ENCODE measurements at regions not wholly inside any gene's neighbourhood (a gene's known extent, or its start where the extent isn't known, plus 50 kb on each side); places are given as distances from the start of the nearest gene placed in this dataset.

DNA sequence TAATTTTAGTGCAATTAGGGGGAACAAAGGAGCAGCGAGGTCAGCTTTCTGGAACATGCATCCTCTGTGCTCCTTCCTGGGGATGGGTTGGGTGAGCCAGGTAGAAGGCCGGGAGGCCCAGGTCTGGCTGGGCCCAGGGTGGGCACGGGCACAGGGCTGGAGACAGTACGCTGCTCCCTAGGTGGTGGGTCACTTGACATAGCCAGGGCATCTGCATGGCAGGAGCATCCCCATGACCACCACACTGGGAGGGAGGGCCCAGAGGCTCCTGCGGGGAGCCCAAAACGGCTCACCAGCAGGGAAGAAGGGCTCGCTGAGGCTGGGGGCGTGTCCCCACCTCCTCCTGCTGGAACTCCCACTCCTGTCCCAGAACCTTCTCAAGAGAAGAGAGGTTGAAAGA, 216.8 kb downstream of the NXNL2 start:
- no peak for FAIRE-seq
- TF ChIP-seq POLR2AphosphoS5 (IDR thresholded peaks at IDR 0.05; ENCODE audit: low read depth, low read length) (no peak), POLR2A (IDR thresholded peaks at IDR 0.05; ENCODE audit: low read depth, low read length) (no peak), TAF1 (IDR thresholded peaks at IDR 0.05; ENCODE audit: borderline replicate concordance, low read depth, low read length) (no peak)
- DNase-seq (ENCODE audit: insufficient read length) = no peak

DNA sequence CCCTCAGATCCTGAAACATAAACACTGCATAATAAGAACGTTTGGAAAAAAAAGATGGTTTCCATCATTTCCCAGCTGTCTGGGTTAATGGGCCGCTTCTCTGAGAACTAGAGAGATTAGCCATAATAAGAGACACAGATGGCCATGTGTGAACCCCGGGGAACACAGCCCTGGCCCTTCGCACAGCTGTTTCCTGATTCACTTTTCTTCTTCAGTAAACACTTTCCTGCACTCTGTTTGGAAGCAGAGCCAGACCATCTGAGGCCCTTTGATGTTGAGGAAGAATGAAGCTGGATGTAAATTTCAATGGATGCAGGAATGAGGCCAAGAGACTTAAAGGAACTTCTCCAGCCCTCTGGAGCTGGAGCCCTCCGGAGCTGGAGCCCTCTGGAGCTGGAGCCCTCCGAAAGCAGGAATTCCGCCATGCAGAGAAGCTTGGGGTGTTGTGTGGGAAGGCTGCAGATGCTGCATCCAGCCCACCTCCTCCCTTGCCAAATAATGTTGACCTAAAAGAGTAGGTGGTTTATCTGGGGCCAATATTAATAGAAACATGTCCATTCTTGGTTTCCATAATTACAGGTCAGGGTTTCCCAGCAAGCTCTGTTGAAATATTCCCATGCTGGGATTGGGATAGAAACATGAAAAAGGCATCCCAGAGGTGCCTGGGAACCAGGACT, 218.9 kb downstream of the NXNL2 start:
- DNase-seq (ENCODE audit: insufficient read length) = no peak
- no peak for FAIRE-seq
- no peak for TF ChIP-seq POLR2A (IDR thresholded peaks at IDR 0.05; ENCODE audit: low read depth, low read length)
- TF ChIP-seq TAF1 (IDR thresholded peaks at IDR 0.05; ENCODE audit: borderline replicate concordance, low read depth, low read length) = no peak
- TF ChIP-seq POLR2AphosphoS5 (IDR thresholded peaks at IDR 0.05; ENCODE audit: low read depth, low read length) = no peak

DNA sequence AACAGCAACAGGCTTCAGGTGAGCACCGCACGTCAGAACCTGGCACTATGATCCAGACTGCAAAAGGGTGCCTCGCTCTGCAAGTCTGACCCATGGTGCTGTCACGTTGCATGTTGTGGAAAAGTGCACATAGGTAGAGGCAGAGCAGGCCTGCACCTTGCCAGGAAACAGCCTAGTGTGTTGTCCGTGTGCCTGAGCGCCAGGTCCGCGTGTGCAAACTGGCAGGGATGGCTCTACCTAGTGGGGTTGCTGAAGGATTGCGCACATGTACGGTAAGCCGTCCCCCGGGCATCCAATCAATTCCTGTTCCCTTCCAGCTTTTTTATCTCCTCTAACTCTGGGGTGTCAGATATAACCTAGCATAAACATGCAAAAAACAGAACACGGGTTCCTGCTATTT, 219.5 kb downstream of the NXNL2 start:
- TF ChIP-seq POLR2A (IDR thresholded peaks at IDR 0.05; ENCODE audit: low read depth, low read length) (no peak), TAF1 (IDR thresholded peaks at IDR 0.05; ENCODE audit: borderline replicate concordance, low read depth, low read length) (no peak), POLR2AphosphoS5 (IDR thresholded peaks at IDR 0.05; ENCODE audit: low read depth, low read length) (no peak)
- DNase-seq (ENCODE audit: insufficient read length) (no peak), FAIRE-seq (no peak)

DNA sequence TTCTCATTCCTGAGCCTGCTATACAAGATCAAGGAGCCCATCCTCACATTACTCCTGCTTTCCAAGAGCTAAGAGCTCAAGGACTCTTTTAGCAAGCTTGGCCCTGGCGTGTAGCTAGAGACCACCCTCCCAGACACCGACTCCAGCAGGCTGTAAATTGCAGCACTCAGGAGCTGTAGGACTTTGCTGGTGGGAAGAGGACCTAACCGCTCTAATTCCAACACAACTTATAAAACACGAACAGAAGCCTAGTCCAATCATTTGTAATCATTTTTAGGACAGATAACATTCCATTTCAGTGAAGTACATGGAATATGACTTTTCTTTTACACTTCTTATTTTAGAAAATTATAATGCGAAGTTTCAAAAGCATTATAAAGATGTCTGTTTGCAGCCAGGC, 219.9 kb downstream of the NXNL2 start:
- no peak for FAIRE-seq
- DNase-seq (ENCODE audit: insufficient read length) = no peak
- TF ChIP-seq POLR2AphosphoS5 (IDR thresholded peaks at IDR 0.05; ENCODE audit: low read depth, low read length) (no peak), TAF1 (IDR thresholded peaks at IDR 0.05; ENCODE audit: borderline replicate concordance, low read depth, low read length) (no peak), POLR2A (IDR thresholded peaks at IDR 0.05; ENCODE audit: low read depth, low read length) (no peak)

- FAIRE-seq (no peak), DNase-seq (ENCODE audit: insufficient read length) (no peak)
- no peak for TF ChIP-seq TAF1 (IDR thresholded peaks at IDR 0.05; ENCODE audit: borderline replicate concordance, low read depth, low read length)
- no peak for TF ChIP-seq POLR2A (IDR thresholded peaks at IDR 0.05; ENCODE audit: low read depth, low read length)
- no peak for TF ChIP-seq POLR2AphosphoS5 (IDR thresholded peaks at IDR 0.05; ENCODE audit: low read depth, low read length)
Observed at GRCh38 chr9:88757406-88758010, 222.5 kb downstream of the NXNL2 start.

DNA sequence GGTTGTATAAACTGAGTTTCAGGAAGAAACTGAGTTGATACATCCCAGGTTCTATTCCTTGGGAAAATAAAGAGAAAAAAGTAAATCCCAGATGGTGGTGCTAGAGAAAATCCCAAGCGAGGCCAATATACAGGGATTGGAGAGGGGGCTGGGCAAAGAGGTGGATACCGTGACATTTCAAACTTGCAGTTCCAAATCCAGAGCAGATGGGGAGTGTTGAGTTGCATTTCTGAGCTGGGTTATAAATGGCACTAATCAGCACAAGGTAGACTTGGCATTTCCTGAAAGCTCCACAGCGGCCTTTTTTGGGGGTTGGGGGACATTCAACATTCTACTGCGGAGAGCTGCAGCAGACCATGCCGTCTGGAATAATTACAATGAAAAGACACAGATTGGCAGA, 224.4 kb downstream of the NXNL2 start:
- FAIRE-seq (no peak), DNase-seq (ENCODE audit: insufficient read length) (no peak)
- TF ChIP-seq POLR2A (IDR thresholded peaks at IDR 0.05; ENCODE audit: low read depth, low read length) (no peak), TAF1 (IDR thresholded peaks at IDR 0.05; ENCODE audit: borderline replicate concordance, low read depth, low read length) (no peak), POLR2AphosphoS5 (IDR thresholded peaks at IDR 0.05; ENCODE audit: low read depth, low read length) (no peak)

- no peak for FAIRE-seq
- no peak for DNase-seq (ENCODE audit: insufficient read length)
- TF ChIP-seq TAF1 (IDR thresholded peaks at IDR 0.05; ENCODE audit: borderline replicate concordance, low read depth, low read length) = no peak
- TF ChIP-seq POLR2A (IDR thresholded peaks at IDR 0.05; ENCODE audit: low read depth, low read length) = no peak
- no peak for TF ChIP-seq POLR2AphosphoS5 (IDR thresholded peaks at IDR 0.05; ENCODE audit: low read depth, low read length)
Observed at GRCh38 chr9:88766778-88767503, 224.3 kb upstream of the S1PR3 start.

- TF ChIP-seq POLR2AphosphoS5 (IDR thresholded peaks at IDR 0.05; ENCODE audit: low read depth, low read length) = no peak
- no peak for TF ChIP-seq POLR2A (IDR thresholded peaks at IDR 0.05; ENCODE audit: low read depth, low read length)
- TF ChIP-seq TAF1 (IDR thresholded peaks at IDR 0.05; ENCODE audit: borderline replicate concordance, low read depth, low read length) = no peak
- FAIRE-seq = no peak
- no peak for DNase-seq (ENCODE audit: insufficient read length)
Observed at GRCh38 chr9:88767504-88767790, 223.8 kb upstream of the S1PR3 start.

- DNase-seq (ENCODE audit: insufficient read length) (no peak), FAIRE-seq (no peak)
- no peak for TF ChIP-seq POLR2AphosphoS5 (IDR thresholded peaks at IDR 0.05; ENCODE audit: low read depth, low read length)
- no peak for TF ChIP-seq TAF1 (IDR thresholded peaks at IDR 0.05; ENCODE audit: borderline replicate concordance, low read depth, low read length)
- no peak for TF ChIP-seq POLR2A (IDR thresholded peaks at IDR 0.05; ENCODE audit: low read depth, low read length)
Observed at GRCh38 chr9:88772575-88772974, 218.7 kb upstream of the S1PR3 start.

GRCh38 chr9:88773126-88773525, 218.1 kb upstream of the S1PR3 start:
- no peak for FAIRE-seq
- no peak for DNase-seq (ENCODE audit: insufficient read length)
- TF ChIP-seq TAF1 (IDR thresholded peaks at IDR 0.05; ENCODE audit: borderline replicate concordance, low read depth, low read length) (no peak), POLR2AphosphoS5 (IDR thresholded peaks at IDR 0.05; ENCODE audit: low read depth, low read length) (no peak), POLR2A (IDR thresholded peaks at IDR 0.05; ENCODE audit: low read depth, low read length) (no peak)

DNA sequence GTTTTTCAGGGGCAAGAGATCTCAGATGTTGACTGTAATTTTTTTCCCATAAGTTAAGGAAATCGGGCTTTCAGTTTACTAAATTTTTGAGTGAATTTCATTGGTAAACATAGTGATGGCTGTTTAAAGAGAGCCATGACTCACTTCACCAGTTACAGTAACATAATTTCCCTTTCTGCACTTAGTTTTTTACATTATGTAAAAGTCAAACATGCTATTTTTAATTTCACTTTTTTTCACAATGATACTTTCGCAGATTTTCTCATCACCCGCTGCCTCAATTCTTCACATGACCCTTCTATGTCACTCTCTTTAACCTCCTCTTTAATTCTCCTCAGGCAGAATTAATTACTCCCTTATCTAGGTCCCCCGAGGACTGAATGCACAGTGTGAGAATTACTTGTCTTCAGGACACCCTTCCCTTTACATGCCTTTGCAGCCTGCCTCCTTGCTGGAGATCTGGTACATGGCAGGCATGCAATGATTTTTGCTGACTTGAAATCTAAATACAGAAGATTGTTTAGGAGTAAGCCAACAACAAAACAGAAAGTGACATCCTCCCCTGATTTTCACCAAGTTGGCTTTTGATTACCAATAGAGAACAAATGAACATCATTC, 217.5 kb upstream of the S1PR3 start:
- no peak for DNase-seq (ENCODE audit: insufficient read length)
- FAIRE-seq = no peak
- TF ChIP-seq POLR2AphosphoS5 (IDR thresholded peaks at IDR 0.05; ENCODE audit: low read depth, low read length) (no peak), POLR2A (IDR thresholded peaks at IDR 0.05; ENCODE audit: low read depth, low read length) (no peak), TAF1 (IDR thresholded peaks at IDR 0.05; ENCODE audit: borderline replicate concordance, low read depth, low read length) (no peak)
